Activated CD8-positive, alpha-beta memory T cell treated with anti-CD3 and anti-CD28 coated beads for 1 hour (primary cell): ENCODE measurements at regions not wholly inside any gene's neighbourhood (a gene's known extent, or its start where the extent isn't known, plus 50 kb on each side); places are given as distances from the start of the nearest gene placed in this dataset.
A peak's percentile ranks its signal among the peaks of the same experiment; 100 is the strongest.

ENCODE experiments used
- DNase-seq, 2 donors: peaks; one replicate each; pipeline ENCODE4 v3.0.0-alpha.2; 2020; ENCODE audit warnings: low read depth in 1 of 2; ENCODE audit errors: extremely low read depth in 1 of 2

GRCh38 chr11:135075740-135076139 is 663.7 kb upstream of the B3GAT1 start:
- peak; percentile 14 to 19 for DNase-seq

DNA sequence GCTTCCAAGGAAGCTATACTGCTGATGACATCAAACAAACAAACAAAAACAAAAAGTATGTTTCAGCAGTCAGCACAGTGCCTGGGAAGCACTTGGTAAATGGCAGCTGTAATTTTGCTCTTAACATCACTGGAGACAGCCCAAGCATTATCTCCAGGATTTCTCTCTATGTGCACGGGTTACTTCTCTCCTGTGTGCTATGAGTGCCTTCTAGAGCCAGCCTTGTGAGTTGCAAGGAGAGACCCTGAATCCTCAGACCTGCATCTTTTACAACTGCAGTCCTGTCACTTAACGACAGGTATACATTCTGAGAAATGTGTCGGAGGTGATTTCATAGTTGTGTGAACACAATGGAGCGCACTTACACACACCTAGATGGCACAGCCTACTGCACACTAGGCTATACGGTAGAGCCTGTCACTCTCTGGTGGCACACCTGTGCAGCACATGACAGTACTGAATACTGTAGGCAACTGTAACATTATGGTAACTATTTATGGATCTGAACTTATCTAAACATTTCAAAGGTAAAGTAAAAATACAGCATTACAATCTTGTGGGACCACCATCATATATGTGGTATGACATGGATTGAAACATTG is 662.5 kb upstream of the B3GAT1 start:
- DNase-seq, result no peak

DNA sequence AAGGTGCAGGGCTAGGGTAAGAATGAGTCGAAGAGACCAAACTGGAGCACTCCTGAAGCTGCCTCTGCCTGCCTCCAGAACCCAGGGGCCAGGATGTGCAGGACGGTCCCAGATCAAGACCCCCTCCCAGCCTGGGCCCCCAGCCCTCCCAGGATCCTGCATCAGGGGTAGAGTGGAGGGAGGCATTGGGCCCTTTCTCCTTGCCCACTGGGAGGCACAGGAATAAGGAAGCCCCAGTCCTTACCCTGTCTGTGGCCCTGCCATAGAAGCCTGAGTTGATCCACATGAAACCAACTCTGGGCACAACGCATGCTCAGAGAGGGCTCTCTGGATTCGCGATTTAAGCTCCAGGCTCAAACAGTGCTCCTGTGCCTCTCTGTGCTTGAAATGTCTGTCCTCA is 661.8 kb upstream of the B3GAT1 start:
- DNase-seq, result no peak

- no peak for DNase-seq
Measured at GRCh38 chr11:135073381-135073780, 661.3 kb upstream of the B3GAT1 start.

DNA sequence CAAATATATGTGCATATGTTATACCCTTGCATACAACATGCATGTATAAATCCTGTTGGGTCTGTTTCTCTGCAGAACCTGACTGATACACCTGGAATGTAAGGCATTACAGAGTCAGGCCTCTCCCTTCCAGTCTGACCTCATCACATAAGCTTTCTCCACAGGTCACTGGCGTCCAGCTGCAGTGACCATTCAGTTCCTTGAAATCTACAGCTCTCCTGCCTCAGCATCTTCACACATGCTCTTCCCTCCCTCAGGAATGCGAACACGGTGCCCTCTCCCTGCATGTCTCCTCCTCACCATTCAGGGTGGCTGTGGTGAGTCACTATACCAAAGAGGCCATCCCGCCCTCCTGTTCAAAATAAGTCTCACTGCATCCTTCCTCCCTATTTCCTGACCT is 657.8 kb upstream of the B3GAT1 start:
- no peak for DNase-seq

DNA sequence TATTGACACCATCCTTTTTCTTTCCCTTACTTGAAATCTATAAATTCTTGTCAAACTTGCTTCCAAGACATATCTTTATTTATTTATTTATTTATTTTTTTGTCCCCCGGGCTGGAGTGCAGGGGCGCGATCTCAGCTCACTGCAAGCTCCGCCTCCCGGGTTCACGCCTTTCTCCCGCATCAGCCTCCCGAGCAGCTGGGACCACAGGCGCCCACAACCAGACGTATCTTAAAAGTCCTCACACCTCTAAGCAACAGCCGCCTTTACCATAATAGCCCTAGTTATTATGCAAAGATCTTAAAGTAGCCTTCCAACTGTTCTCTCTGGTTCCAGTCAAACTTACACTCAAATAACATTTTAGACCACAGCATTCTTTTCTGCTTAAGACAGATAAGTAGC is 657.0 kb upstream of the B3GAT1 start:
- no peak for DNase-seq

DNA sequence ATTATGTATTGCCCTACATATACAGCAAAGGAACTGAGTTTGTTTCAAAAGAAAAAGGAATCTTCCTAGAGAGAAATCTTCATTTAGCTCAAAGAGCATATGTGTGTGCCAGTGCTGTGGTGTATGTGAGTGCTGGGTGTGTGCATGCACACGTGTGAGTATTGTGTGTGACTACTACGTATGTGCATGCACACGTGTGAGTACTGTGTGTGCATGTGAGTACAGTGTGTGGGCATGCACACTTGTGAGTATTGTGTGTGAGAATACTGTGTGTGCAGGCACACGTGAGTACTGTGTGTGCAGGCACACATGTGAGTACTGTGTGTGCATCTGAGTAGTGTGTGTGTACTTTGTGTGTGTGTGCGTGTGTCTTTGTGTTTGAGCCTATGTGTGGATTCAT is 651.0 kb upstream of the B3GAT1 start:
- no peak for DNase-seq

GRCh38 chr11:135061166-135061565 is 649.1 kb upstream of the B3GAT1 start:
- no peak for DNase-seq

DNA sequence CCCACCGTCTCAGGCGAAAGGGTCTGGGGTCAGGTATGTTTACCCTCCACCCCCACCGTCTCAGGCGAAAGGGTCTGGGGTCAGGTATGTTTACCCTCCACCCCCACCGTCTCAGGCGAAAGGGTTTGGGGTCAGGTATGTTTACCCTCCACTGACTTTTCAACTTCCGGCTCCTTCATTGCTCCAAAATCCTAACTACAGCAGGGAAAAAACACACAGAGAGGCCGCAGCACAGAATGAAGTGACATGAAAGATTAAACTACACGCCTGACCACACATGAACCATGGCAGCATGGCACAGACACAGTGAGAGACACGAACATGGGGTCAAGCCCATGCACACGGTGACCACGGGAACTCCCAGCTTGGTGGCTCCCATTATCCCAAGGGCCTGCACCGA is 634.9 kb upstream of the B3GAT1 start:
- no peak for DNase-seq

- no peak for DNase-seq
Measured at GRCh38 chr11:135046556-135046955, 634.5 kb upstream of the B3GAT1 start.

- no peak for DNase-seq
Measured at GRCh38 chr11:135043434-135043833, 631.4 kb upstream of the B3GAT1 start.

DNA sequence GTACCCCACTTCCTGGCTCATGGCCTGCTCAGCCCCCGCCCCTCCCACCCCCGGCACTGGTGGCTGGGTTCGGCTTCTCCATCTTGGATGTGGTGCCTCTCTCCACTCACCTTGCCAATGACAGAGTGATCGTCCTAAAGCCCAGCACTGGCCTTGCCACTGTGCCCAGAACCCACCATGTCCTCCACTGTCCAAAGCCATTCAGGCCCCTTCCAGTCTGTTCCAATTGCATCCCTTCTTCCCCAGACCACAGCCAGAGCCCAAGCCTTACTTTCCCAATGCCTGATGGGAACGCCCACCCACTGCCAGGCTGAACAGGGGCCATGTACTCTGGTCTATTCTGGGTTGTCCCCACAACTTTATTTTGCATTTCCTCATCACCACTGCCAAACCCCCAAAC is 625.8 kb upstream of the B3GAT1 start:
- DNase-seq, result no peak

- no peak for DNase-seq
Measured at GRCh38 chr11:135036488-135037297, 624.7 kb upstream of the B3GAT1 start.

- DNase-seq, result no peak
Measured at GRCh38 chr11:135035282-135035681, 623.2 kb upstream of the B3GAT1 start.

DNA sequence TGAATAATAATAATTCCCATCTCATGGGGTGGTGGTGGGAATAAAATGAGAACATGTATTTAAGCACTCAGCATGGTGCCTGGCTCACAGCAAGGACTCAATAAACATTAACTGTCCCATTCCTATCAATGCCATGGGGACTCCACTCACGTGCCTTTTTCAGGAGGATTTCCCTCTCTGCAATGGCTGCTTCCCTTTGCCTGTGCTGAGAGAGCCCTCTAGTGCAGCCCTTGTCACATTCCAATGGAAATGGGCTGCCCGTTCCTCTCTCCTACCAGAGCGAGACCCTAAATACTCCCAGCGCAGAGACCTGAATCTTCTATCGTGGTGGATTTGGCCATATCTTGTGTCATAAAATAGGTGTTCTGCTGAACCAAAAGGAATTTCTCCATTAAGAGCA is 621.5 kb upstream of the B3GAT1 start:
- DNase-seq, result no peak

- DNase-seq, result no peak
Measured at GRCh38 chr11:135031205-135031989, 619.4 kb upstream of the B3GAT1 start.

DNA sequence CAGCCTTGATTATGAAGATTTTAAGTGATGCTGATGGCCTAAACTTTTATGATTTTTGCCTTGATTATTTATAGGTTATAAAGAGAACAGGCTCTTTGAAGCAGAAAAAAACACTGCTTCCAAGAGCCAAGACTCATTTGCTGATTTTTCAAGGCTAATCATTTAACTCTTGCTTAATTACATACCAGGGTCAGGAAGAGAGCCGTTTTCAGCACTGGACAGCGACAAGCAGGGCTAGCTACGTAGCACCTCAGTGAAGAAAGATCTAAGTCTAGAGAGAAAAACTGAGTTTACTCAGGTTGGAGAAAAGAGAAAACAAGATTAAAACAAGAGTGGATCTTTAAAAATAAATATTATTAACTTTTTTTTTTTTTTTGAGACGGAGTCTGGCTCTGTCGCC is 615.4 kb upstream of the B3GAT1 start:
- DNase-seq, result no peak

DNA sequence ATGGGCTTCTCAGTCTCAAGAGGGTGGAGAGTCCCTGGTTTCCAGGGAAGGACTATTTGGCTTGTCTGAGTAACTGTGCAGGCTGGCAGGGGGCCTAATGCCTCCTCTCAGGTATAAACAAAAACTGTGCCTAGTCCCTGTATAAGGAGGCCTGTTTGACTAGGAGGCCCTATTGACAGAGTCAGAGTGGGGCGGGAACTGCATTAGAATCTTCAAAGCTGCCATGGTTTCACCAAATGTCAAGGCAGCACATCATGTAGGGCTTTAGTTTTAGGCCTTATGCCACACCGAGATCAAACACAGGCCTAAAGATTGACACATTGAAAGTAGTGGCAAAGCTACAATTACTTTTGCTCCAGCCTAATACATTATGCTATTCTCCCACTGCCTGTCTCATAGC is 611.5 kb upstream of the B3GAT1 start:
- DNase-seq, result no peak

- DNase-seq, result no peak
Measured at GRCh38 chr11:135022454-135022853, 610.4 kb upstream of the B3GAT1 start.

DNA sequence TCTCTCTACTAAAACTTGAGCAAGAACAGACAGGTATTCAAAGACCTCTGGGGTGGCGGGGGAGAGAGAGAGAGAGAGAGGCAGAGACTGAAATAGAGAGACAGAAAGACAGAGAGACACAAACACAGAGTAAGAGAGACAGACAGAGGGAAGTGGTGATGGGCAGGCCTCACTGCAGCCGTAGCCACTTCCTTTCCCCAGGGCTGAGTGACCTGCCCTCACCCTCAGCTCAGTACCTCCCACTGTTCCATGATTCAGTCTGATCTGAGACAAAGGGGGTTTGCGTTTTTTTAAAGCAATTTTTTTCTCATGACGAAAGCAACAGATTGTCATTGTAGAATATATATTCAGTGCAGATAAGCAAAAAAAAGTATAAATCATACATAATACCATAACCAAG is 607.9 kb upstream of the B3GAT1 start:
- no peak for DNase-seq

DNA sequence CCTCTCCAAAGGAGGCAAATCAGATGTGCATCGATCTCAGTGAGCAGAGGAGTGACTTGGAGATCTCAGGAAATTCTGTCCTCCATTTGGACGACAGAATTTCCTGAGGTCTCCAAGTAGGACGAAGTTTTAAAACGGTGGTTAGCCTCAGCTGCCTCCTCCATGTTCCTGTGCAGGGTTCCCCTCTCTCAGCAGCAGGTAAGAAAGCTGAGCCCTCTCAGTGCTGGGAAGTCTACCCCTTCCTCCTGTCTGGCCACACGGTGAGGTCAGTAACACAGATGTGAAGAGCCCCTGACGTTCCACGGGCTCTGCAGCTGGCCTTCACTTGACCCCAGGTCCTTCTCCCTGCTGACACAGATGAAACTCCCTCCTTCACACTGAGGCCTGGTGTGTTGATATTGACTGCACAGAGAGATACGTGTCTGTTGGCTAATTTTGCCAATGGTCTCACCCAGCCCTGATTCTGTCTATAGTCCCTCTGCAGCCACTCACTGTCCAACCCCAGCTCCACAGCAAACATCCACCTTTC is 607.4 kb upstream of the B3GAT1 start:
- no peak for DNase-seq

GRCh38 chr11:135017296-135017695 is 605.3 kb upstream of the B3GAT1 start:
- DNase-seq, result no peak
